HG02642 (cell line): ENCODE measurements at regions not wholly inside any gene's neighbourhood (a gene's known extent, or its start where the extent isn't known, plus 50 kb on each side); places are given as distances from the start of the nearest gene placed in this dataset.

Source experiments
- ATAC-seq: cut with Tn5 transposase; IDR thresholded peaks from one replicate; pipeline ENCODE4 v1.9.1; 2021; ENCODE audit warnings: mild to moderate bottlenecking; ENCODE audit not compliant: unreplicated experiment, poor library complexity

DNA sequence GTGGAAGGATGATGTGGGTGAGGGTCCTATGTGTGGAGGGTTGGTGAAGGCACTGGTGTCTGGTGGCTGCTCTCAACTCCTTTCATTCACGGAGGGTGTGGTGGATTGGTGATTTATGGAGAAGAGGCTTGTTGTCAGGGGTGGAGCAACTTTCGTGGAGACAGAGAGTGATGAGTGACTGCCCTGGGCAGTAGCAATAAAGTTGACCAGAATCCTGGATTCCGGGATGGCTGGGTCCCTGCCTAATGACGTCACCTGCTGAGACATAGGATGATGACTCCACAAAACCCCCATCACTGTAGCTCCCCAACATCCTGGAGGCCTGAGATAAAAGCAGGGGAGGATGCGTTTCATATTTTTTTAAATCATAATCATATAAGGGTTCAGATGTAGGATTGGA is 193.0 kb downstream of the ACKR3 start:
- ATAC-seq: no peak

DNA sequence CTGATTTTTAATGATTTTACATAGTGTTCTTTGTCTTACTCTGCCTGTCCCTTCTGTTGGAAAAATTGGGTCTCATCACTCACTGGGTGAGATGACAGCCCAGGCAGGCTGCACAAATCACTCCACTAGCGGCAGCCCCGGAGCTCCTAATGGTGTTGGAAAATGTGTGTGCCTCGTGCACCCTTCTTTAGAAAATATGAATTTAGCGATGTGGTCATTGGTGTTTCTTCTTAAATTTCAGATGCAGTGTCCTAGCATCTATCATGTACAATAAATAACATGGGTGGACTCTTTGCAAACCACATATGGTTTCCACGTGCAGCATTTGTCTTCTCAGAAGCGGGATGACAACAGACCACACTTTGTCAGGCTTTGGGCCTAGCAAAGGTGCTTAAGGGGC is 194.2 kb downstream of the ACKR3 start:
- ATAC-seq: no peak

DNA sequence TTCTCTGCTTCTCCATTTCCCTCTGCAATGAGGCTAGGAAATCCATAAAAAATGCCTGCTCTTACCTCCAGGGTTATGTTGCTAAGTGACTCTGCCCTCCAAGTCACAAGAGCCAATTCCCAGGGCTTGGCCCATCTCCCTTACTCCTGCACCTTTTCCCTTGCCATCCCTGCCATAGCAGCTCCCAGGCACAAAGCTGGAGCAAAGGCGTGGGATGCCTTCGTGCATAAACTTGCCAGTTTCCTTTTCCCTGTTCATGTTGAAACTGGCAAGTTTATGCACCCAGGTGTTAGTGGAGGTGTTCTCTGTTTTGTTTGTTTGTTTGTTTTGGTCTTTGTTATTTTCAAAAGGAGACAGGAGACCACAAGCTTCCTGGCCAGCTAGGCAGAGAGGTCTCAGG is 195.1 kb downstream of the ACKR3 start:
- no peak for ATAC-seq

DNA sequence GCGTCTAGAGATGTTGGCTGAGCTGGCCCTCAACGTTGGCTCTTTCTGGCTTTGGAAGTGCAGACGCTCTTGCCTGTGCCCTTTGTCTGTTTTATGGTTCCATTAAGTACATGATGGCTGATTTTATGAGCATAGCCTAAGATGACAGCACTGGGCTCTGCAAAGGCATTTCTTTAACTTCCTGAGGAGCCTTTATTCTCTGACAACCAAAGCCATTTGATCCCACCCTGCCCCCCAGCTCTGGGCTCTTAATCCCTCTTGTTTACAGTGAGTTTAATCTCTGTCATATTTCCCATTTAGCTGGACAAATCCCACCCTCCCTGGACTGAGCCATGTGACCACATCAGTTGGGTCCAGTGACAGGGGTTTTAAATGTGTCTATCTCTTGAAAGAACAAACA is 195.9 kb downstream of the ACKR3 start:
- no peak for ATAC-seq

DNA sequence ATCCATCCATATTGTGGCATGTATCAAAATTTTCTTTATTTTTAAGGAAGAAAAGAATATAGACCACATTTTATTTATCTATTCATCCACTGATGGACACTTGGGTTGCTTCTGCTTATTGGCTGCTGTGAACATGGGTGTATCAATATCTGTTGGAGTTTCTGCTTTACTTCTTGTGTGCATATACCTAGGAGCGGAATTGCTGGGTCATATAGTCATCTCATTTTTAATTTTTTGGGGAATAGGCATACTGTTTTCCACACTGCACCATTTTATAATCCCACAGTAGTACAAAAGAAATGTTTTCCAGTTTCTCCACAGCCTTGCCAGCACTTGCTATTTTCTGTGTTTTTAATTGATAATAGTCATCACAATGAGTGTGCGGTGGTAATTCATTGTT is 197.2 kb downstream of the ACKR3 start:
- no peak for ATAC-seq

DNA sequence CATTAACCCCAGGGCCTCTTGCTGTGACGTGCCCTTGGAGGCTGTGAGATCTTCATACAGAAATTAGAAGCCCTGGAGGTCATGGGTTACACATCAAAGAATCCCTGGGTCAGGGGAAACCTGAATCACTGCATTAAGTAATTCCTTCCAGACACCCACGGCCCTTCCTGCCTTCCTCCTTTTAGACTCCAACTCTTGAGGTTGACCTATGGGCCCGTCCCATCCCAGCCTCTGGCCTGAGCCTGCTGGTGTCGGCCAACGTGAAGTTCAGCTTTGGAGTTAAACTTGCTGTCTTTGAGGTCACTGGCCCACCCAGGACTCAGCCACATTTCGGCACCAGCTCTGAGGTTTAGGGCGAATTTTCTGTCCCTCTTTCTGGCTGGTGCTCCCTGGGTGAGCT is 198.3 kb downstream of the ACKR3 start:
- no peak for ATAC-seq

DNA sequence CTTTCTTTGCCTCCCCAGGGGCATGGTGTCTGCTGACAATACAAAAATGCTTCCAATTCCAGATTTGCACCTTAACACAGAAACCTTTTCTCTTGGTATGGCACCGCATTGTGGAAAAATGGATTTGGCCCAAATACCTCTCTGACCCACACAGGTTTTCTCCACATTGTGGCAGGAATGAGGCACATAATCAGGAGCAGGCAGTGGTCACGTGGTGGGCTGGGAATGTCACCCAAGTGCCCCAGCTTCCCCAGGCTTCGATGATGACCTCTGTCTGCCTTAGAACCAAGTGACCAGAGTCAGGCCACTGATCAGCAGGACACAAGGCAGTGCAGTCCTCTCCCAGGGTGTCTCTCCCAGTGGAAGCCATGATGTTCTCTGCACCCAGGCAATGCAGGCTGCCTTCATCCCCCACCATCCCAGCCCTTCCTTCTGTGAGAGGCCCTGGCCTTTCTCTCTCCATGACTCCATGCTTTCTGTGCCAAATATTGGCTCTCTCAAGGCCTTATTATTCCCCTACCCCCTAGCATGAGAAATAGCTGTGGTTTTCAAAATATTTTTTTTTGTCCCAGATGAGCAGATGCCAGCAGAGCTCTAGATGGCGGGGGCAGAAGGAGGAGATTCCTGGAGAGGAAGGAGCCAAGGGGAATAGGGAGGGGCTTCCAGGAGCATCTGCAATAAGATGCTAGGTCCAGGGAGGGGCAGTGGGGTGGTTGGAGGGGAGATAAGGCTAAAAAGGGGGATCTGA is 198.9 kb downstream of the ACKR3 start:
- no peak for ATAC-seq

DNA sequence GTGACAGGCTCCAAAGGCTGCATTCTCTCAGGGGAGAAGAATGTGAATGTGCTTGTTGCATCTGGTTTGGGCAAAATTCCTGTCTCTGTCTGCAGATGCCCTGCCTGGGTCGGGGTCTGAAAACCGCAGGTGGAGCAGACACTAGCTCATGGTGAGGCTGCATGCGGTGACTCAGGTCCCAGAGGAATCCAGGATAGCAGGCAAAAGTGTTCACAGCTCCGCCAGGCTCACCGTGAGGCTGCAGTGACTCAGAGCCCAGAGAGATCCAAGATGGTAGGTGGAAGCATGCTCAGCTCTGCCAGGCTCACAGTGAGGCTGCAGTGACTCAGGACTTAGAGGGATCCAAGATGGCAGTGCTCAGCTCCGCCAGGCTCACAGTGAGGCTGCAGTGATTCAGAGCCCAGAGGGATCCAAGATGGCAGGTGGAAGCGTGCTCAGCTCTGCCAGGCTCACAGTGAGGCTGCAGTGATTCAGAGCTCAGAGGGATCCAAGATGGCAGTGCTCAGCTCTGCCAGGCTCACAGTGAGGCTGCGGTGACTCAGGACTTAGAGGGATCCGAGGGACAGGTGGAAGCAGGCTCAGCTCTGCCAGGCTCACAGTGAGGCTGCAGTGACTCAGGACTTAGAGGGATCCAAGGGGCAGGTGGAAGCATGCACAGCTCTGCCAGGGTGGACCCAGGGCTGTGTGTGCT is 200.5 kb downstream of the ACKR3 start:
- ATAC-seq: no peak

DNA sequence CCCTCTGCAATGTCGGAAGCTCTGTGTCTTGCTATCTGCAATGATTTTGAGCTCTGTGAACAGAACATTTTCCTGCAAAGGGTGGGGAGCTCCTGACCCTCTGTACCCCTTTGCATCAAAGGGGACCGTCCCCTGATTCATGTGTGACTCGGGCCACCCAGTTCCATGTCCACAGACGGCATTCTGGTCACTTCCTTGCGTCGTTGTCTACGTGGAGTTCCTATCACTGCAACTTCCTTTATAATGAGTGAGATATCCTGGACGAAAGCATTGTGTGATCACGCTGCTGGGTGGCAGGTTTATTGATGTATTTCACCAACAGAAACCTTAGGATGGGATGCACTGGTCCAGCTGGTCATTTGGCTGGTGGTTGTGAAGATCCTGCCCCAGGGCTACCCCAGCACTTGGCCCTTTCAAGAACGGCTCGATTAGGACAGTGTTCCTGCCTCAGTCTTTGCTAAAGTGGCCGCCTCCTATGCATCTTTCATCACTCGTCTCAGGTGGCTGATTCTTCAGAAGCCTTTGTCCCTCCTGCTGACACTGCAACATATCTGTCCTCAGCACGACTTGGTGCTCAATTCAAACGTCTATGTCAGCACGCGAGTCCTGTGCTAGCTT is 202.7 kb downstream of the ACKR3 start:
- no peak for ATAC-seq

DNA sequence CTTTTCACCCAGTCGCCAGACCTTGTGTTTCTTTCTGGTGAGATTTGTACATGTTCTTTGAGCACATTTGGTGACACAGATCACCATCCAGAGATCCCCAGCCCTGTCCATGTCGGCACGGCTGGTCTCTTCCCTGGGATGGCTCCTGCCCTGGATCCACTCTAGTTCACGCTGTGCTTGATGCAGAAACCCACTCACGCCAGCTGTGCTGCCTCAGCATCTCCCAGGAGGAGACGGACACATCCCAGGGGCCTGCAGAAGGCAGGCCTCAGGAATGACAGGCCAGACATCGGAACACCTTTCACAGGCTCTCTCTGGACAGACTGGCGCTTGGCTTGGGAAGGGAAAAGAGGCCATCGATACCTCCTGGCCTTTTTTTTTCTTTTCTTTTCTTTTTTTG is 203.6 kb downstream of the ACKR3 start:
- ATAC-seq: no peak

DNA sequence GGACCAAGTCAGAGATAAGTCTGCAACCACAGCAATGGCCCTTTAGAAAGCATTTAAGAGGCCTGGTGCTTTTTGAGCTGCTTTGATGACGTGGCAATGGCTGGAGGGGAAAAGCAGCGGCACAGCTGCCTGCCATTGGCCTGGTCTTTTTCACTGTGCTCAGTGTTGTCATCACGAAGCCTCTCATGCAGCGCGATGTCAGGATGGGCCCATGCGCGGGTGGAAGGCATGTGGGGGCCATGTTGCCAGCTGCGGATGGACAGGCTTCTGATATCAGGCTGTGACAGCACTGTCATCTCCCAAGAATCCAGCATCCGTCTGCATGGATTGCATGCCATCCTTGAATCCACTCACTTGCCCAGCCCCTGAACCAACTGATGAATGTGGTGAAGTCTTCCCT is 204.5 kb downstream of the ACKR3 start:
- ATAC-seq: no peak

DNA sequence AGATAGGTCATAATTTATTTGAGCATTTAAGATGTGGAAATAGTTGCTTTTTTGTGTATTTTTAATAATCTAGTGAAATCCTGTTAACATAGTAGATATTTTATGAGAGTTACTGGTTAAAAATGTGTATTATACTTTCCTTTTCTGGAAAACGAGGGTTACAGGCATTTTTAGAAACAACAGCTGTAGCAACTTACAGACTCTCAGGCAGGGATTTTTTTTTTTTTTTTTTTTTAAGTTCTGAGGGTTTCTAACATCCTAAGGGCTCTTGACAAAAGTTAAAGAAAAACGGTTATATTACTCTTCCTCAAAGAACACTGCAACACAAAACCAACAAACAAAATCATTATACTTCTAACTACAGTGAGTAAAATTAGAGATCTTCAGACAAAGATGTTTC is 205.9 kb downstream of the ACKR3 start:
- ATAC-seq: no peak

DNA sequence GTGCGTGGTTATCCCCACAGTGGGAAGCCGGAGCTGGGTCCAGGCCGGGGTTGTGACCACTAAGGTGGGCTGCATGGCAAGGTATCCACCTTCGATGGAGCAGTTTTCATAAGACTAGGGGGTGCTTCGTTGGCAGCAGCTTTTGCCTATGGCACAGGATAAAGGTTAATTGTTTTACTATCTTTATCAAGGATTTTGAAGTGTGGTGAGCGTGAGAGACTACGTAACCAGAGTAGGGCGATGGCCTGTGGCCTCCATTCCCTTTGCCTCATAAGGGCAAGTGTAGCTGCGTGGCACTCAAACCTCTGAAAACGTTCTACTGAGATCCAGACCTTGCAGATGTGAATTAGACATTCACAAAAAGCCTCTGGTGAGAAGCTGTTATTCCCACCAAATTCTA is 206.6 kb downstream of the ACKR3 start:
- no peak for ATAC-seq

DNA sequence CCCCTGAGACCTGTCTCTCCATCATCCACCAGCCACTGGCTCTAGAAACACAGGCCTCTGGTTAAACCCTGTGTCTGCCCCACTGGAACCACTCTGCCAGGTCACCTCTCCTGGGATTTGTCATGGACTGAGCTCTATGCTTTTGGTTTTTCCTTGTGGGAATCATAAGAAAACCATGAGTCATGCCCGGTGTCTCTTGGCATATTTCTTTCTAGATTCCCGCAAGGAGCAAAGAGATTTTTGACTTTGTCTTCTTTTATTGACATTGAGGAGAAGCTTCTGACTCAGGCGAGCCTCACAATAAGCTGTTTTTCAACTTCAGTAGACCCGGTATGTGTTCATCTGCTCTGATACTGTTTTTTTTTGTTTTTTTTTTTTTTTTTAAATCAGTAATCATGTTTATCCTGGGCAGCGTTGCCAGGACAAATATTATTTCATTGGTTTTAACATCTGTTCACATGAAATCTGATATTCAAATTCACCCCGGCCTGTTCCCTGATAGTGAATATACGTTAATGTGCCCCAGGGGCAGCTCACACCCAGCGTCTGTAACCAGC is 207.1 kb downstream of the ACKR3 start:
- no peak for ATAC-seq

DNA sequence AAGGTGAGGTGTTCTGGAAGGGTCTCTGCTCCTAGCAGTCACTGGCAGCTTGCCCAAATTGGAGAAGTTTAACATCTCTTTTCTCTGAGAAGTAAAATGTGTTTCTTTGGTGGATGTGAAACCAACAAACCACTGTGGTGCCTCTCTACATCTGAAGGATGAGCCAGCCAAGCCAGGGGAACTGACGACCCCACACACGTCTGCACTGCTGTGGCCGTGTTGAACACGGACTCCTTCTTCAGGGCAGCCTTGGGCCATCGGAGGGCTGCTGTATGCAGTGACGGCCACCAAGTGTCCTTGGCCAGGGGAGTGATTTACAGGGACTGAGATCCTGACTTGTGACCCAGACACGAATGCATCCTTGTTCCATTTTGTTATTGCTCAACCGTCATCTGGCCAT is 207.8 kb downstream of the ACKR3 start:
- no peak for ATAC-seq

DNA sequence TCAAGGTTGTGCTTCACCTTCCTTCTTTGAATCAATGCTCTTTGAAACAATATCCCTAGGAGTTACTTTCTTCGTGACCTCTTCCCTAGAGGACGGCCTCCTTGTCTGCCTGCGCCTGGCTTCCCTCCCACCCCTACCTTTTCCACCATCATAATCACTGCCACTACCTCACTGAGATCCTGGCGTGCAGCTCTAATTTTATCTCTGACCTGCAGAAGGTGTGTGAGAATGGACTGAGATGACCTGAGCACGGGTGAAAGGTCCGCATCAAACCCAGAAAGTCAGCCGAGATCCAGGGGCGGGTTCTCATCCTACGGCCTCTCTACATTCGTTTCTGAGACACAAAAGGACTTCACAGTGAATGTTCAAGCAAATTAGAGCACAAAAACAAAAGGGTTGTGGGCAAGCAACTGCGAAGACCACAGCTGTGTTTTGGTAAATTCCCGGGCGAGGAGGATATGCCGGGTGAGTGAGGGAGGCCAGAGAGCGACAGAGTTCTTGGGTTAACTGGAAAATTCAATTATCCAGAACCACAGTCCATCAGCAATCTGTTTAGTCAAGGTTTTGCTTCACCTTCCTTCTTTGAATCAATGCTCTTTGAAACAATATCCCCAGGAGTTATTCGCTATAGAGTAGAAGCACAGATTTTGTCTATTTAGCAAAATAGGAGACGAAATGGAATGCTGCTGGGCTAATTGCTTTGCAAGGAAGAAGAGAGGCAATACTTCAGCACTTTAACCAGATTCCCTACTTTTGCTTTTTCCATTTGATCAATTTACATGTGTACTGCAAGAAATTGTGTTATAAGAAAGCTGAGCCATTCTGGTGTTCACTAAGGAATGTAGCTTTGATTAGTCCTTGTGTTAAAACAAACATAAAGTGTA is 212.6 kb downstream of the ACKR3 start:
- ATAC-seq: no peak

DNA sequence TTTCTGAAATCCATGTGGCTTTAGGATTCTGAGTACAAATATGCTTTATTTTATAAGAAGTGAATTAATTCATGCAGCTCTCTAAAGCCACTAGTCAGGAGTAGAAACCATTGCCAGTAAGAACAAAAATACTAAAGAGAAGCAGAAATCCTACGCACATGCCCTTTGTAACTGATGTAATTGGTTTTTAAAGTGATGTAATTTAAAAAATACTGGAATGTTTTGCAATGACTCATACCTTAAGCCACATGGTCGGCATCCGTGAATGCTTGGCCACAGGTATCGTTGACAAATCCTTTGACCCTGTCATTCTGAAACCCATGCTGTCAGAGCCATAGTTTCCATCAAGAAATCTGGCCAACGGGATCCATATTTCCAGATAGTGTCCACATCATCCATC is 213.3 kb downstream of the ACKR3 start:
- no peak for ATAC-seq

DNA sequence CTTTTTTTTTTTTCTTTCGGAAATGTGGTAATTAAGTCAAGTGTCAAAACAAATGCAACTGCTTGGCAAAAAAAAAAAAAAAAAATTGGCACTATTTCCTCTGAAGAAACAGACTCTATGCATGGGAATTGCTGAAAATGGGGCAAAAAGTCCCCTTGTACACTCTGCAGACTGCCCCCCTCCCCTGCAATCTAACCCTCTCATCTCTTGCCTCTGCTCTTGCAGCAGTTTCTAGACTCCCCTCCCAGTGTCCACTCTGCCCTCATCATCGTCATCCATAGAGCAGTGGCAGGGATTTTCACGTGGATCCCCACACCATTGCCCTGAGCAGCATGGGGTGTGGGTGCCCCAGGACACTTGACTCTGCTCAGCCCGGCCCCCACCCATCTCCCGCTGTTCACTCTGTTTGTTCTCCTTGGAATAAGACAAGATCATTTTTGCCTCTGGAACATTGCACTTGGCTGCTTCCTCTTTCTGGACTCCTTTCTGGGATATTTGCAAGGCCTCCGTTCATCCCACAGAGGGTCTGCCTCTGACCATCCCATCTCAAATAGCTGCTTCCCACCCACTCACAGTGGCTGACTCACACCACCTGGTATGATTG is 213.9 kb downstream of the ACKR3 start:
- no peak for ATAC-seq

DNA sequence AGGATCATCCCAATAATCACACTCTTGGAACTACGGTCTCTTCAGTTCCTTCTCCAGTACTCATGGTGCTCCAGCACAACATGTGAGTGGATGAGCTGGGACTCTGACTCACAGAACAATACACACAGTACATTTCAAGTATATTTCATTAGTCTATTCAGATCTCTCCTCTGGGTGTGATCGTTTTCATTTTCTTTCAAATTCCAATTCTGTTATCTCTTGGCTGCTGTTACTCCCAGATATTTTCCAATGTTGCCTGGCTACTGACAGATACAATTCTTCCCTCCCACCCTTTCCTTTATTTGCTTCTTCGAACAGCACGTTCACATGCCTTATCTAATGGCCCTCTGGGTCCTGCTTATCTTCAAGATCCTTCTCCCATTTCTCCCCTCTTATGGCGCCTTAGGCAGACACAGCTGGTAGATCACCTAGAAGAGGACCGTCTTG is 216.0 kb downstream of the ACKR3 start:
- ATAC-seq: no peak

DNA sequence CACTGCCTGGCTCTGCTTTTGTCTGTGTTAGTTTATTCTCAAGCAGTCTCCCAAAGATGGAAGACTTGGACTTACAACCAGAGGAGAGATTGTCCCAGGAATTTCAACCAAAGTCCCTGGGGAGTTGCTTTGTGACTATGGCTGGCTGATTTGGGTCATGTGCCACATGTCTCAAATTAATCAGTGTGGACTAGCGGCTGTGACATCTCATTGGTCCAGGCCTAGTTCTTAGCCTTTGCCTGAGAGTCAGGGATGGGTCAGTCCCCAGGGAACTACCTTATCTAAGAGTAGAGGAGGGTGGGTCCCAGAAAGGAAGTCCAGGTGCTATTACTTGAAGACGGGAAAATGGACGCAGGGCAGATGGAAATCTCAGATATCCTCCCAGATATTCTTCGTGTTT is 217.1 kb downstream of the ACKR3 start:
- no peak for ATAC-seq
